Occipital lobe (tissue), 1 donor: ENCODE measurements at regions not wholly inside any gene's neighbourhood (a gene's known extent, or its start where the extent isn't known, plus 50 kb on each side); places are given as distances from the start of the nearest gene placed in this dataset.
"Not testable (repeated sequence)": the region's sequence is repeated elsewhere in the genome, so short reads cannot be mapped to it uniquely, and the experiment has no call there.

ENCODE experiments used
- DNase-seq: peaks from one replicate; lab custom pipeline; 2025; lab: John Stamatoyannopoulos, UW

- no peak for DNase-seq
Measured at GRCh38 chr13:39803156-39803555, 147.7 kb downstream of the COG6 start.

DNA sequence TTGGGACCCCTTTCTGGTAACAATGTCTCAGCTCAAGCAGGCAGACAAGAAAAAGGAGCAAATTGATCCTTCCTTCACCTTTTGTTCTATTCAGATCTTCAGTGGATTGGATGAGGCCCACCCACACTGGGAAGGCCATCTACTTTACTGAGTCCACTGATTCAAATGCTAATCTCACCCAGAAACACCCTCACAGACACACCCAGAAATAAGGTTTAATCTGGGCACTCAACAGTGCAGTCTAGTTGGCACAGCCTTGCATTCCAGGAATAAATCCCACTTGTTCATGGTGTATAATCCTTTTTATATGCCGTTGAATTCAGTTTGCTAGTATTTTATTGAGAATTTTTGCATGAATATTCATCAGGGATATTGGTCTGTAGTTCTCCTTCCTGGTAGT lies 148.4 kb downstream of the COG6 start:
- DNase-seq = no peak

DNA sequence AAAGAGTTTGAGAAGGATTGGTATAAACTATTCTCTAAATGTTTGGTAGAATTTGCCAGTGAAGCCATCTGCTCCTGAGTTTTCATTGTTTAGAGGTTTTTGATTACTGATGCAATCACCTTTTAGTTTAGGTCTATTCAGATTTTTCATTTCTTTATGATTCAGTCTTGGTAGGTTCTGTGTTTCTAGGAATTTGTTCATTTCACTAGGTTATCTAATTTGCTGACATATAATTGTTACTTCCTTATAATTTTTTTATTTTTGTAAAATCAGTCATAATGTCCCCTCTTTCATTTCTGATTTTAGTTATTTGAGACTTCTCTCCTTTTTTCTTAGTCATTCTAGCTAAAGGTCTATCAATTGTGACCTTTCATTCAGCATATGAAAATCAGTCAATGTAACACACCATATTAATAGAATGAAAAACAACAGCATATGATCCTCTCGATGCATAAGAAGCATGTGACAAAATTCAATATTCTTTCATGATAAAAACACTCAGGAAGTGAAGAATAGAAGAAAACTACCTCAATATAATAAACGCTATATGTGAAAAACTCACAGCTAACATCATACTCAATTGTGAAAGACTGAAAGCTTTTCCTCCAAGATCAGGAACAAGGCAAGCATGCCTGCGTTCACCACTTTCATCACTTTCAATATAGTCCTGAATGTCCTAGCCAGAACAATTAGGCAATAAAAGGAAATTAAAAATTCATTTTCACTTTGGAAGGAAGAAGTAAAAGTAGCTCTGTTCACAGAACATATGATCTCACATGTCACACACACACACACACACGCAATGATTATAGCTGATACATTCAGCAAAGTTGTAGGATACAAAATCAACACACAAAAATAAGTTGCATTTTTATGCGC lies 149.1 kb downstream of the COG6 start:
- DNase-seq = no peak

DNA sequence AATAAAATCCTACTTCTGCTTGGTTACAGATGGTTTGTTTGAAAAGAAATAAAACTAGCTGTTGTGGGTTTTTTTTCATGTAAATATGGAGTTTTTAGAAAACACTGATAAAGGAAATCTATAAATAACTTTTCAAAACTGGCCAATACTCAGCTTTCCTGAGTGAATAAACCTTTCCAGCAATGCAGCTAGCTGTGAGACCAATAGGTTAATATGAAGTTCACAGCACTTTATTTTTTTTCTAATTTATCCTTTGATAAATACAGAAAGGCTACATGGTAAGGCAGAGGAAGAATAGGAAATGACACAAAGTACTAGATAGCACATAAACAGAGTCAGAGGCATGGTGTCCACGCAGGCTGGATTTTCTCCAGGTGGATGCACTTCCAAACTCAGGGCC lies 154.0 kb downstream of the COG6 start:
- no peak for DNase-seq

DNA sequence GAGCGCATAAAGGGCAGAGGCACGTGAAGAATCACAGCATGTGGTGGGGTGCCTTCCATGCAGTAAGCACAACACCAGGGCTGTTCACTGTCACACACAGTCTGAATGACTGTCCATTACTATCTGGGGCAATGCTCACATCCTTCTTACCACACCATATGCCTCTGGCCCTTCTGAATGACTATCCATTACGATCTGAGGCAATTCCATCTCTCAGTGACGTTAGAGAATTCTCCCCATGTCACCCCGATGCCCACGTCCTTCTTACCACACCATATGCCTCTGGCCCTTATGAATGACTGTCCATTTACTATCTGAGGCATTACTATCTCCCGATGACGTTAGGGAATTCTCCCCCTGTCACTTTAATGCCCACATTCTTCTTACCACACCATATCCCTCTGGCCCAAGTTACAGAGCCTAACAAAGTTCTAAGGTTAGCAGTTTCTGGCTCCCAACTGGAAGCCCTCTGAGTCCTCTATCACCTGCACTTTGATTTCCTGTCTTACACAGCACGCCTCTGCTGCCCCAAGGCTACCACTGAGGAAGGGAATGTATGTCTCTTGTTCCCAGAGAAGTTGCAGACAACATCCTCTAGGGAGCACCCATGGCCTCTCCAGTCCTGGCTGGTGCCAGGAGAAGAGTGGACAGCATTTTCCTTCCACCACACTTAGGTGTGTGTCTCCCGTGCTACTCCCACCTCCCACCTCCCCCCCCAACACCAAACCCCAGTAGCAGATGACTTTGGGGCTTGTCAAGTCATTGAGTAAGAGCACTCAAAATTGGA lies 154.8 kb downstream of the COG6 start:
- no peak for DNase-seq

- no peak for DNase-seq
Measured at GRCh38 chr13:39811051-39811450, 155.6 kb downstream of the COG6 start.

DNA sequence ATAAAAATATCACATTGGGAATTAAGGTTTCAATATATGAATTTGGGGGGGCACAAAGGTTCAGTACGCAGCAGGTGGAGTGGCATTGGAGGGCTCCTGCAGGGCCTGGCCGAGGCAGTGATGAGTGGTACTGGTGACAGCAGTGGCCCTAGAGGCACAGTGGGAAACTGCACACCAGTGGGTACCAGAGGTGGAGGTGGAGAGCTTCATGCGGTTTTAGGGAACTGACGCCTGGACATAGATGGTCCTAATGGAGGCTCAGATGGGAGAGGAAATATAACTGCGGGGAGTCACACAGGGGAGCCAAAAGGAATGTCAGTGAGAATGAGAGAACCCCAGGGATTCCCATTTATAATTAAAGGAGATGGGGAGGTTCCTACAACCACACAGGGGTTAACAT lies 156.2 kb downstream of the COG6 start:
- no peak for DNase-seq

GRCh38 chr13:39815345-39816111 lies 160.1 kb downstream of the COG6 start:
- no peak for DNase-seq

DNA sequence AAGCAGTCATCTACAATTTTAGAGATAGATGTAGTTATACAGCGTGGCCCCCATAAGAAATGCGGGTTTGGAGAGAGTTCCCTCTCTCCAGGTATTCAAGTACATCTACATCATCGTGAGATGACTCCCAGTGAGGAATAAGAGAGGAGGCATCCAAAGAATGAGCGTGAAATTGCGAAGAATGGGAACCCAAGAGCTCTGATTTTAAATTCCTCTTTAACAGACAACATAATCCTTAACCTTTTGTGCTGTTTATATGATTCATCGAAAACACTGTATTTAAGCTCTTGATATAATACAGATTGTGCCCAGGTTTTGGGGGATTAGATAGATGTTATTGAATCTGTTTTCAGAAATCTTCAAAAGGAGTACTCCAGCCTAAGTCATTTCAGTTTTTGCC lies 161.5 kb downstream of the COG6 start:
- no peak for DNase-seq

DNA sequence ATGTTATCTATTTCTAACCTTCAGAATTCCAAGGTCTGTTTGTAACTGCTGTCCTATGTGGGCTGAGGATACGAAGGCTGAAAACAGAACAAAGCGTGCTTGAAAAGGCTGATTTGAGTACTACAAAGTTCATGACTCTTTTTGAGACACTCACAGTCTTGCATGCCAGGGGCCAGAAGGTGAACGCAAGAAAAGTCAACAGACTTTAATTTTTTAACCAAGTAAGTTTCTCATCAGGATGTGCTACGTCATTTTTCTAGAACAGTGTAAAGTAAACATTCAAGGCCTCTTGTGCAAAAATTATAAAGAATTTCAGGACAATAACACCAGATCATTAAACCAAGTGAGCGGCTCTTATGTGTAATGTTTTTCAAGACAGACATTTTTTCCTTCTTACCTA lies 163.5 kb downstream of the COG6 start:
- no peak for DNase-seq

- DNase-seq = no peak
Measured at GRCh38 chr13:39820606-39821005, 165.1 kb downstream of the COG6 start.

- DNase-seq = no peak
Measured at GRCh38 chr13:39821977-39822376, 166.5 kb downstream of the COG6 start.

GRCh38 chr13:39822437-39822836 lies 167.0 kb downstream of the COG6 start:
- no peak for DNase-seq

GRCh38 chr13:39823063-39823713 lies 167.7 kb downstream of the COG6 start:
- no peak for DNase-seq

- DNase-seq = no peak
Measured at GRCh38 chr13:39825886-39826285, 170.4 kb downstream of the COG6 start.

GRCh38 chr13:39835253-39835652 lies 179.8 kb downstream of the COG6 start:
- no peak for DNase-seq

- no peak for DNase-seq
Measured at GRCh38 chr13:39836038-39836437, 180.6 kb downstream of the COG6 start.

DNA sequence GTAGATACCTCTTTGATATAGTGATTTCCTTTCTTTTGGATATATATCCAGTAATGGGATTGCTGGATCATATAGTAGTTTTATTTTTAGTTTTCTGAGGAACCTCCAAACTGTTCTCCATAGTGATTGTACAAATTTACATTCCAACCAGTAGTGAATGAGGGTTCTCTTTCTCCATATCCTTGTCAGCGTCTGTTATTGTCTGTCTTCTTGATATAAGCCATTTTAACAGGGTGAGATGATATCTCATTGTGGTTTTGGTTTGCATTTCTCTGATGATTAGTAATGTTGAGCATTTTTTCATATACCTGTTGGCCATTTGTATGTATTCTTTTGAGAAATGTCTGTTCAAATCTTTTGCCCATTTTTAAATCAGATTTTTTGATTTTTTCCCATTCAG lies 182.4 kb downstream of the COG6 start:
- DNase-seq = not testable (repeated sequence)

DNA sequence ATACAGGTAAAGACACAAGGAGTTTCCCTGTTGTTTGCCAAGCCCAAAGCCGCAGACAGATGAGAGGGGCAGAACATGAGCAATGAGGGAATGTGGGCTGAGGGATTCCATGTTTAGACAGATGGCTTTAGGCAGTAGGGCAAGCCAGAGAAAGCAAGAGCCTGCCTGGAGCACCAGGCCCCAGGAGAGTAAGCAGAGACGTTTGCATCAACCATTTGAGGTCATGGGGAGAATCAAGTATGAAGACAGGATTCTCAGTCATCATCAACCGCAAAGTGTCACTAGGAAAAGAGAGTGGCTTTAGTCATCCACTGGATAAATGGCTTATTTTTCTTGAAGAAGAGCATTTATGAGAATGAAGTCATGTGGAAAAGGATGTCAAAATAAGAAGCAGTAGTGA lies 184.7 kb downstream of the COG6 start:
- no peak for DNase-seq

DNA sequence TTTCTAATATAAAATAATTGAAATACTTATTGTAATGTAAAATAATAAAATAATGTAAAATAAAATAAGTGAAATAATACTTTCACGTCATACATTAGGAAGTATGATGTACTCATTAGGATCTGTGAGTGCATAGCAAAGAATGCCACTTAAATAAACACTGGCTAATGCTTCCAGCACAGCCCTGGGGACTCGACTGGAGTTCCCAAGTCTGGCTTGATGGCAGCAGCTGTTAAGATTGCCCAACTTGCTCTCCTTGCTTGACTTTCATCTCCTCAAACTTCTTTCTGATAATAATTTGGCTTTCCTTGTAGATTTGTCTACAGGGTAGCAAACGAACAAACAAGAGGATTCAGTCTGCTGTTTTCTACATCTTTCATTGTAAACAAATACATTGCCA lies 191.9 kb downstream of the COG6 start:
- no peak for DNase-seq

DNA sequence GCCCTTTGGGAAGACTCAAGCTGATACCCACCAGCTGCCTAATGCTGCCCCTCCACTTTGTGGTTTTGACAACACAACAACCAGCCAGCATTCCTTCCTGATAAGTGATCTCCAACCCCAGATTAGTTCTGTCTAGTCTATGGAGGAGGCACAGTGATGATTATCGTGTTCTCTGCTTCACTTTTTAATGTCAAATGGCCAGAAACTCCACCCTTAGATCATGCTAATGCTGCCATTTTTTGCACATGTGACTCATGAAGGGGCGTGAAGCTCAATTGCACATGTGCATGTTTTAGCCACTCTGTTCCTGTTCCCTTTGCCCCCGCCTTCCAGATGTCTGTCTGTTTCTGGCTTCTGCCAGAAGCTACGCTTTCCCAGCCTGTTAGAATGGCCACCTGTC lies 199.8 kb downstream of the COG6 start:
- DNase-seq = no peak

- no peak for DNase-seq
Measured at GRCh38 chr13:39856714-39857113, 201.3 kb downstream of the COG6 start.
